ENCODE measurements at regions not wholly inside any gene's neighbourhood (a gene's known extent, or its start where the extent isn't known, plus 50 kb on each side); places are given as distances from the start of the nearest gene placed in this dataset.

GRCh38 chr4:23278845-23279244 is 586.1 kb downstream of the GBA3 start:
- no peak overlapping the region for H3K4me3 ChIP-seq (ENCODE audit: low read depth, low read length)
- TF ChIP-seq CTCF (IDR thresholded peaks at IDR 0.05; ENCODE audit: insufficient read depth, low read depth, low read length, missing control alignments): no peak
- no peak for DNase-seq (ENCODE audit: low read depth)

DNA sequence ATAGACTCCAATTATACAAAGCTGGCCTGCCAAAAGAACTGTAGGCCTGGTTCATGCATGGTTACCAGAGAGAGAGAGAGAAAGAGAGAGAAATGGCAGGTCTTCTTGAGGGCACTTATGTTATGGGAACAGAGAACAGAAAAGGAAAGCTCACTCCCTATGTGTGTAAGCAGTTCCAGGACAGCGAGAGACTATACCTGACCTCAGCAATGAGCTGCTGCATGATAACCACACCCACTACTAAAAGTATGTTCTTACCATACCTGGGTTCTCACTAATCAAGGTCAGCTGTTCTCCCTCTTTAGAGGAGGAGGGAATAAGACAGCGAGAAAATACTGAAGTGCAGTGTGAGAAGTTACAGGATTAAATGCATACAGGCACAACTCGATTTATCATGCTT is 583.3 kb downstream of the GBA3 start:
- TF ChIP-seq CTCF (IDR thresholded peaks at IDR 0.05; ENCODE audit: insufficient read depth, low read depth, low read length, missing control alignments): no peak
- DNase-seq (ENCODE audit: low read depth): no peak
- no peak overlapping the region for H3K4me3 ChIP-seq (ENCODE audit: low read depth, low read length)

DNA sequence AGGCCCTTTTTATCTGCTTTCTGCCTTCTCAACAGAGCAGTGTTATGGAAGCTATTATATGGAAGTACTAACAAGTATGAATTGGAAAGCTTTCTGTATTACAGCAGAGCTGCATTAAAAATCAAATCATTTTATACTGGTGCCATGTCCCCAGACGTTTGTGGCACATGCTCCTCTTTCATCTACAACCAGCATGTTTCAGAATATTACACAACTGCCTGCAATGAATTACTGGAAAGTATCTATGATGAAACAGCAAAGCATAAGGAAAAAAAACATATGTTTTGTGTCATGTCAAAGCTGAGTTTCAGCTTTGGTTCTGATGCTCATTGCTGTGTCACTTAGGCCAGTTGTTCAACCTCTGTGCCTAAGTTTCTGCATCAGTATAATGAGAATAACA is 576.8 kb downstream of the GBA3 start:
- no peak for DNase-seq (ENCODE audit: low read depth)
- no peak for TF ChIP-seq CTCF (IDR thresholded peaks at IDR 0.05; ENCODE audit: insufficient read depth, low read depth, low read length, missing control alignments)
- H3K4me3 ChIP-seq (ENCODE audit: low read depth, low read length): no peak overlapping the region

- TF ChIP-seq CTCF (IDR thresholded peaks at IDR 0.05; ENCODE audit: insufficient read depth, low read depth, low read length, missing control alignments): no peak
- no peak for DNase-seq (ENCODE audit: low read depth)
- H3K4me3 ChIP-seq (ENCODE audit: low read depth, low read length): no peak overlapping the region
These were observed 575.5 kb downstream of the GBA3 start for GRCh38 chr4:23268072-23268771.

- no peak for DNase-seq (ENCODE audit: low read depth)
- H3K4me3 ChIP-seq (ENCODE audit: low read depth, low read length): no peak overlapping the region
- no peak for TF ChIP-seq CTCF (IDR thresholded peaks at IDR 0.05; ENCODE audit: insufficient read depth, low read depth, low read length, missing control alignments)
These were observed 573.7 kb downstream of the GBA3 start for GRCh38 chr4:23266401-23266800.

GRCh38 chr4:23260511-23260910 is 567.8 kb downstream of the GBA3 start:
- no peak overlapping the region for H3K4me3 ChIP-seq (ENCODE audit: low read depth, low read length)
- TF ChIP-seq CTCF (IDR thresholded peaks at IDR 0.05; ENCODE audit: insufficient read depth, low read depth, low read length, missing control alignments): no peak
- no peak for DNase-seq (ENCODE audit: low read depth)

DNA sequence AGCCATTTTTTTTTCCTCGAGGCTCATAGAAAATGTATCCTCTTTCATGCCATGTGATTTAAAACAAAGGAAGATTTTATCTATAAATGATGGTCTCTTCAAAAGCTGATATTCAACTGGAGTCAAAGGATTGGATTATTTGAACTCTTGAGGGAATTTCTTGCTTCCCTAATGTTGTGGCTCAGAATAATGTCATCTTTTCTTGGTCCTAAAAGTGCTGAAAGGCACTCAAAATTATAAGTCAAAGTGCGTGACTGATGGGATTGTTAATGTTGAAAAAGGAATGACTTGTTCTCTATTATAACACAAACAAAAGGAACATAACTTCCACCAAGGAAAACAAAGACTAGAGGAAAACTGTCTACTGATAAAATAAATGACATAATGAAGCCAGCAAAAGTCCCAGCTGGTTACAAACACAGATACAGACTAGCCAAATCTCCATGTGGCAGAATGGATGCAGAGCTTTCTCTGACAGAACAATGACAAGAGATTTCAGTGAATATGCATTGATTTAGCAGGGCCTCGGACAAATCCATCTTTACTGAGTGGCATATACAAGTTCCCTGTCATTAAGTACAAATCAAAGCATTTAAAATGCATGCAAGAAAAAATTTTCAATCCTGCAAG is 552.6 kb downstream of the GBA3 start:
- no peak for TF ChIP-seq CTCF (IDR thresholded peaks at IDR 0.05; ENCODE audit: insufficient read depth, low read depth, low read length, missing control alignments)
- no peak for DNase-seq (ENCODE audit: low read depth)
- H3K4me3 ChIP-seq (ENCODE audit: low read depth, low read length): no peak overlapping the region

Measured in GM12865 (cell line).